IMR-90 (cell line): ENCODE measurements at regions not wholly inside any gene's neighbourhood (a gene's known extent, or its start where the extent isn't known, plus 50 kb on each side); places are given as distances from the start of the nearest gene placed in this dataset.

ENCODE experiments used
- CHD1 ChIP-seq: IDR thresholded peaks from 2 replicates; pipeline ENCODE4 v1.6.1; 2012; ENCODE audit warnings: low read depth, low read length, improper control_type of control experiment
- CTCF ChIP-seq: conservative IDR thresholded peaks from 2 replicates; pipeline ENCODE4 v1.5.1; 2012; ENCODE audit warnings: mild to moderate bottlenecking, low read depth, low read length, improper control_type of control experiment
- NFE2L2 ChIP-seq: fragments of 150-350 bp; IDR thresholded peaks from 2 replicates; pipeline ENCODE4 v1.6.1; 2016; ENCODE audit warnings: low read depth, mild to moderate bottlenecking, low read length
- SMC3 ChIP-seq: fragments of 150-350 bp; IDR thresholded peaks from 2 replicates; pipeline ENCODE4 v1.6.1; 2016; ENCODE audit warnings: low read depth, mild to moderate bottlenecking, antibody characterized with exemption, low read length, moderate library complexity

GRCh38 chr2:224142397-224143312, 103.6 kb upstream of the SERPINE2 start:
- TF ChIP-seq CTCF (no peak), SMC3 (0 out of 2 replicates have a peak, but pooled peaks have one; percentile 16), NFE2L2 (no peak), CHD1 (no peak)
